ENCODE measurements at regions not wholly inside any gene's neighbourhood (a gene's known extent, or its start where the extent isn't known, plus 50 kb on each side); places are given as distances from the start of the nearest gene placed in this dataset.
"Not testable (repeated sequence)": the region's sequence is repeated elsewhere in the genome, so short reads cannot be mapped to it uniquely, and the experiment has no call there.

DNA sequence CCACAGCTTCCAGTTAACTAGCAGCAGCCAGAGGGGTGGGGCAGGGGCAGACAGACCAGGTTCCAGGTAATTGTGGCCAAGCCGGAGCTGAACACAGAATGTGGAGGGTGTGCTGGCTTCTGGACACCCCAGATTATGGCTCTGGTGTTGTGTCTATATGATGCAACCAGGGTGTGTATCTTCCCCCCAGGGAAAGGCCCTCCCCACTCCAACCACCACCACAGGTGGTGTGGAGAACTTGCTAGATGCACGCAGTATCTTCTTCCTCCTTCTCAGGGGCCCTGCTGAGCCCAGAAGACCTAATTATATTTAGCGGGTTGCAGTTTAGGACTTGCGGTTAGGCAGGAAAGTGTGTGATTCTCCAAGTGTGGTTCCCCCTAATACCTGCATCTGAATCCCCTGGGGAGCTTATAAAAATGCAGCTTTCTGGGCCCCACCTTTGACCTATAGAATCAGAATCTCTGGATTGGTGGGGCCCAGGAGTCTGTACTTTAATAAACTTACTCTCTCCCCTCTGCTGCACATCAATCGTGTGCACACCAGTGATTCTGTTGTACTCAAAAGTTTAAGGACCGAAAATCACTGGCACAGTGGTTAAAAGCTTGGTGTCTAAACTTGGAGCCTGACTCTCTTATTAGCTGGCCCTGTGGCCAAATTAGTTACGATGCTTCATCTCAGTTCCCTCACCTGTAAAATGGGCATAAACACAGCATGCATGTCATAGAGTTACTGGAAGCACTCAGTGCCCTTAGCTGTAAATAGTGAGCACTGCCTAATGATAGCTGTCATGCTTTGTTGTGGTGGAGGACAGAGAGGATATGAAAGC, 379.1 kb upstream of the PROK2 start:
- no peak for DNase-seq (ENCODE audit: low read depth, low spot score)
- H3K27ac ChIP-seq, result no peak overlapping the region

DNA sequence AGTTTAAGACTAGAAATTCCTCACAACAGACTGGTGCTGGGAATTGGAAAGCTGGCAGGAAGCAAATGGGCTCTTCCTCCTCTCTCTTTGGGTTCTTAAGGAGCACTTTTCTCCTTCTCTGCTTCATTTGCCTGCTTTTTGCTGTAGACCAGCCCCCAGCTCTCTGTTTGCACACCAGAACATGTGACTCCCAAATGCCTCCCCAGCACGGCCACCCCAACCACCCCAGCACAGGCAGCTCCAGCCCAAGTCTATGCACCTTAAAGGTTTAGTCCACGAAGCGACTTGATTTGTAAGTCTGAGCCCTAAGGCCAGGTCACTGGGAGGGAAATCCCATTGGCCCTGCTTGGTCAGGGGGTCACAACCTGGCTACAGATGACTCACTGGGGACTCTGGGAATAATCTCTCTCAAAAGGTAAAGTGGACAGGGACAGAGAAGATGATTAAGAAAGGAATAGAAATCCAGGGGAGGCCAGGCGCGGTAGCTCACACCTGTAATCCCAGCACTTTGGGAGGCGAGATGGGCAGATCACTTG, 377.8 kb upstream of the PROK2 start:
- no peak for DNase-seq (ENCODE audit: low read depth, low spot score)
- no peak overlapping the region for H3K27ac ChIP-seq

DNA sequence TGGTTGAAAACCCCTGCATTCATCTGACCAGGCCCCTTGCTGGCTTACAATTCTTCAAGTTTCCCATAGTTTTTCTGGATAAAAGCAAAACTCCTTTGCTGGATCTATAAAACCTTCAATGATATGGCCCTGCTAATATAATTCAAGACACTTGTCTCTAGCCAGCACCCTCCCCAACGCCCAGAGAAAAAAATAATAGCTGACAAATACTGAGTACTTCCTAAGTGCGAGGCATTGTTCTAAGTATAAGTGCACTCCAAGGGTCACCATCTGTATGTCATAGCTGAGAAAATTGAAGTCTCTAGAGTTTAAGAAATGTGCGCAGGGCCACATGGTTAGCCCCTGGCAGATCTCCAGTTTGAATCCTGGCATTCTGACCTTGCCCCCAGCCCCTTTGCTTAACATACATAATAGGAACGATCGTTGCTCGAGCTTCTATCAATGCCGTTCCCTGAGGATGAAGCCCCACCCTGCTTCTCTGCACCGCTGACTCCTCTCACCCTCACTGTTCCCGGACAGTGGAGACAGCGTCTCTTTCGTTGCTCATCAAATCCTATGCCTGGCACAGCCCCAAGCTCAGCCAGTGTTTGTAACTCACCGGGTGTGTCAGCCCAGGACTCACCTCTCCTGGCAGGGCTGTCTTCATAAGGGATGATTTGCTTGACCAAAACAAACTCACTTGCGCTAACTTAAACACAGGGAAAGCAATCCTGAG, 377.1 kb upstream of the PROK2 start:
- peak; percentile 26 for DNase-seq (ENCODE audit: low read depth, low spot score)
- no peak overlapping the region for H3K27ac ChIP-seq

DNA sequence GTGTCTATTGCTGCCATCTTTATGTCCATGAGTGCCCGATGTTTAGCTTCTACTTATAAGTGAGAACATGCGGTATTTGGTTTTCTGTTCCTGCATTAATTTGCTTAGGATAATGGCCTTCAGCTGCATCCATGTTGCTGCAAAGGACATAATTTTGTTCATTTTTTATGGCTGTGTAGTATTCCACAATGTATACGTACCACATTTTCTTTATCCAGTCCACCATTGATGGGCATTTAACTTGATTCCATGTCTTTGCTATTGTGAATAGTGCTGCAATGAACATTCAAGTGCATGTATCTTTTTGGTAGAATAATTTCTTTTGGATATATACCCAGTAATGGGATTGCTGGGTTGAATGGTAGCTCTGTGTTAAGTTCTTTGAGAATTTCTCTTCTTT, 376.3 kb upstream of the PROK2 start:
- DNase-seq (ENCODE audit: low read depth, low spot score); H3K27ac ChIP-seq: not testable (repeated sequence)

GRCh38 chr3:72160351-72160750, 375.4 kb upstream of the PROK2 start:
- no peak for DNase-seq (ENCODE audit: low read depth, low spot score)
- no peak overlapping the region for H3K27ac ChIP-seq

- DNase-seq (ENCODE audit: low read depth, low spot score), result no peak
Observed at GRCh38 chr3:72159487-72159886, 374.5 kb upstream of the PROK2 start.

GRCh38 chr3:72158639-72159326, 373.8 kb upstream of the PROK2 start:
- no peak overlapping the region for H3K27ac ChIP-seq
- no peak for DNase-seq (ENCODE audit: low read depth, low spot score)

More at GRCh38 chr3:72159487-72159886, 374.5 kb upstream of the PROK2 start:
- no peak overlapping the region for H3K27ac ChIP-seq

GRCh38 chr3:72157748-72158638, 373.0 kb upstream of the PROK2 start:
- H3K27ac ChIP-seq, result no peak overlapping the region
- no peak for DNase-seq (ENCODE audit: low read depth, low spot score)

GRCh38 chr3:72155391-72156064, 370.6 kb upstream of the PROK2 start:
- H3K27ac ChIP-seq, result no peak overlapping the region
- DNase-seq (ENCODE audit: low read depth, low spot score), result no peak

GRCh38 chr3:72154391-72155335, 369.7 kb upstream of the PROK2 start:
- H3K27ac ChIP-seq, result no peak overlapping the region
- DNase-seq (ENCODE audit: low read depth, low spot score), result no peak

GRCh38 chr3:72153477-72154314, 368.7 kb upstream of the PROK2 start:
- H3K27ac ChIP-seq, result no peak overlapping the region
- DNase-seq (ENCODE audit: low read depth, low spot score), result no peak

- DNase-seq (ENCODE audit: low read depth, low spot score), result no peak
Observed at GRCh38 chr3:72152551-72153476, 367.9 kb upstream of the PROK2 start.

GRCh38 chr3:72151465-72152238, 366.7 kb upstream of the PROK2 start:
- no peak for DNase-seq (ENCODE audit: low read depth, low spot score)
- H3K27ac ChIP-seq, result no peak overlapping the region

More at GRCh38 chr3:72152551-72153476, 367.9 kb upstream of the PROK2 start:
- H3K27ac ChIP-seq, result no peak overlapping the region

DNA sequence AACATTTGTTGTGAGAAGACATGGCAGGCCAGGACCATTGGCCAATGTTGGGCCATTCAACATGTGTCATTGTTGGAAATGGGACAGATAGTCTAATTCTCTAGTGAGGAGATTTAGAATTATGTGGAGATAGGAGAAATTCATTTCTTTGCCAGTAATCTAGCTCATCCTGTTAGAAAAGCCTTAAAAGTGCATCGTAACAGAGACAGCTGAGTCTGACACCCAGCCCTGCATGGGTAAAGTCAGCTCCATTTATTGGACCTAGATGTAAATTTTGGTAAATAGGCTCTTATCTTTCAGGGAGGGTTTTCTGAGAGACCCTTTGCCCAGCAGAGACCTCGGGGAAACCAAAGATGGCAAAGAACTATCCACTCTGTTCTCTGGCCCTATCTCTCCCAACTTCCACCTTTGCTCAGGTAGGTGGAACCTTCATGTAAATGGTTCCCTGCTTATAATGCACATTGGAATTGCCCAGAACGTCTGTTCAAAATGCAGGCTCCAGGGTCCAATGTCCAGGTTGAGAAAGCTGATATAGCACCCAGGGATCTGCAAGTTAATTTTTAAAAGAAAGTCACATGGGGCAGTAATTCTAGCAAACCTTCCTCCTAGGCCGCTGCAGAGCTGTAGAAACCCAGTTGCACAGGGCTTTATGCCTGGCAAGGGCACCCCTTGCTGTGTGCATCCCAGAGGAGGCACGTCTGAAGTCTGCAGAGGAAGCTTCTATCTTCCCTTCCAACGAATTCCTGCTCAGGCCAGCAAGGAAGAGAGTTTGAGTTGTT, 365.9 kb upstream of the PROK2 start:
- no peak for DNase-seq (ENCODE audit: low read depth, low spot score)
- H3K27ac ChIP-seq, result no peak overlapping the region
